H7 (cell line): ENCODE measurements at regions not wholly inside any gene's neighbourhood (a gene's known extent, or its start where the extent isn't known, plus 50 kb on each side); places are given as distances from the start of the nearest gene placed in this dataset.

ENCODE experiments used
- DNase-seq: peaks from one replicate; pipeline ENCODE4 v3.0.0; 2012
- H3K27me3 ChIP-seq: 2 replicates; pipeline ENCODE4 v1.6.0; 2011; ENCODE audit warnings: mild to moderate bottlenecking, low read length; ENCODE audit not compliant: control insufficient read depth, insufficient read depth
- H3K36me3 ChIP-seq: replicated peaks from 2 replicates; pipeline ENCODE4 v1.5.1; 2011; ENCODE audit warnings: low read length; ENCODE audit not compliant: control insufficient read depth, insufficient read depth
- H3K4me3 ChIP-seq: 2 replicates; pipeline ENCODE4 v1.5.1; 2011; ENCODE audit warnings: low read depth, mild to moderate bottlenecking, control low read depth, low read length, moderate library complexity; ENCODE audit not compliant: insufficient read depth

DNA sequence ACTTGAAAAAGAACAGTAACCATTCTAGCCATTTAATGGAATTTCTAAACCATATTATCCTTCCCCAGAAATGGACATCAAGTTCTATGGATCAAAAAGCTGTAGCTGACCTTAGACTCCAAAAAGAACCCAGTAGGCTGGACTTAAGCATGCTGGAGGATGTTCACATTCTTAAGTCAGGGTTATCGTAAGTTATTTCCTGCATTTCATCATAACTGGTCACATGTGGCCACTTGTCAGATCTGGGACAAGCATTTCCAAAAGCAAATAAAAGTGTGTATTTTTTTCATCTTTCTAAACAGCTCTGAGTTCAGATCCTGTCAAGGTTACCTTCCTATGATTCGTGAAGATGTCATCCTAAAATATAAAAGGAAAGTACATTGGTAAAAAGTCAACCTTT is 274.5 kb upstream of the PTGER4 start:
- H3K4me3 ChIP-seq: no peak overlapping the region
- no peaks in the 10 kb centered on the region for H3K27me3 ChIP-seq
- H3K36me3 ChIP-seq: no peaks in the 10 kb centered on the region
- DNase-seq: no peak

DNA sequence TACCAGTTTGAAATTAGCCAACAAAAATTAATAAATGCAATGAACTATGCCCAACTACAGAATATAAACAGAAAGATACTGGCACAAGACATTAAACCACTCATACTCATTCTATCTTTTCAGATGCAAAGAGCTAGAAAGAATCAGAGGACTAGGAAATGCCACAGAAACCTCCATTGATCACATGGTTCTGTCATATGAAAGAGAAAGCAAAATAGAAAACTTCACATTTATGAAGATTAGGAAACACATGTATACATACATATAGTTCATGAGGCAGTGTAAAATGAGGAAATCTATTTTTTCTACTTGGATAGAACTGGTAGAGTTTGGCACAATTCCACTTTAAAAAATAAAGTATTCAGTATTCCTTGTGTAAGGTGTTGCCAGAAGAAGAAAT is 275.1 kb upstream of the PTGER4 start:
- Histone ChIP-seq H3K27me3 (no peaks in the 10 kb centered on the region), H3K36me3 (no peaks in the 10 kb centered on the region), H3K4me3 (no peak overlapping the region)
- DNase-seq: no peak

DNA sequence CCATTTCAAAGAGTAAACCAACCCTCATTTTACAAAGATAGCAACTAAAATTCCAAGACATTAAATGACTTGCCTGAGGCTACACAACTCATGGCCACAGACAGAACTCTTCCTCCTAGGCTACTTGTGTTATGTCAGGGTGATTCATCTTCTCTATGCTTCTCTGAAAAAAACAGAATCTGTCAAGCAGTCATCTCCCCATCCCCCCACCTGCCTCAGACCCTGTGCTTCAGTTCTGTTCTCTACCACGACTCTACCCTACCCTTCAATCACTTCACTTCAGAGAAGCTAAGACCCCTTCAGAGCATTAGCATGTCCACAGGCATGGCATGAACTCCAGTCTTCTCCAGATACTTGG is 277.7 kb upstream of the PTGER4 start:
- DNase-seq: no peak
- no peaks in the 10 kb centered on the region for H3K36me3 ChIP-seq

DNA sequence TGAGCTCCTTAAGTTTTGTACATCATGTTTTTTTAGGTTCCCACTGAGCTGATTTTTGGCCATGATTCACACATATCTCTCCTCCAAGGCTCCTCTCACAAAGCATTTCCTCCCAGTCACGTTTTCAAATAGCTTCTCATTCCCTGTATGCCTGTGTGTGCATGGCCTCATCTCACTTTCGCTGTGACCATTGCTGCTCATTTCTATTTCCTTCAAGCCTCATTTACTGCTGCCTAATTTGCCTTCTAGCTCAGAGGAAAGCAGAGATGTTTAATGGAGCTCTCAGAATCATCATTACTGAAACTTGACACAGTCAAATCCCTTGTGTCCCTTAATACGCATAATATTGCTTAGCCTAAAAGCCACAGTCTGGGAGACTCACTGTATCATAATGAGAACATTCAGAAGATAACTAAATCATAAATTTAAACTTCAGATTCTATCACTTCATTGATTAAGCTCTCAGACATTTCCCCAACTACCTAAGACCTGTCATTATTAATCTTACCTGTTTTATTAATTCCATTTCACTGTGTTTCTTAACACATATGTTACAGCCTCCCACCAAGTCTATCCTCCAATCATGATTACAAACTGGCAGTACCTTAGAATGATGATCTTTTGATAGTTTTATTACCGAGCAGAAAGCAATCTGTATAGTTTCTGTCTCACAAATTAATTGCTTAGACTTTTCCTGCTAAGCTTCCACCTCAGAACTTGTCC is 278.3 kb upstream of the PTGER4 start:
- Histone ChIP-seq H3K4me3 (no peak overlapping the region), H3K27me3 (no peaks in the 10 kb centered on the region)
- DNase-seq: no peak

More for the DNA sequence above, 277.7 kb upstream of the PTGER4 start:
- H3K4me3 ChIP-seq: no peak overlapping the region
- H3K27me3 ChIP-seq: no peaks in the 10 kb centered on the region

DNA sequence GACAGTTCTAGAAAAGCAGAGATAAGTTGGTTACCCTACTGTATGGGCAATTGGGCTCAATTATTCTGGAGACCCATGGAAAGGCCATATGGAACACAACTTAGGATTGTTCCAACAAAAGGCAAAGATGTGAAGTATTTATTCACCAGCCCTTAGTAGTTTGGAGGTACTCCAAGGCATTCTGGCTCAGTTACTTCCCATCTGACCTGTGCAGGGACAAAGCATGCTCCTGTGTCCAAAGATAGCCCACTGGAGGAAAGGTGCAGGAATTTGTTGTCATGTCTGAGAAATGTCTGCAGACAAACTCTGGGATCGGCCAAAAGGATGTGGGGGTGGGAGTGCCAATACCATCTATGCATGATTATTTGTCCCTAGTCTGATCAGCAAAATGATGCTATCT is 279.5 kb upstream of the PTGER4 start:
- Histone ChIP-seq H3K27me3 (no peaks in the 10 kb centered on the region), H3K36me3 (no peaks in the 10 kb centered on the region), H3K4me3 (no peak overlapping the region)
- DNase-seq: no peak

More for the DNA sequence above, 278.3 kb upstream of the PTGER4 start:
- no peaks in the 10 kb centered on the region for H3K36me3 ChIP-seq

DNA sequence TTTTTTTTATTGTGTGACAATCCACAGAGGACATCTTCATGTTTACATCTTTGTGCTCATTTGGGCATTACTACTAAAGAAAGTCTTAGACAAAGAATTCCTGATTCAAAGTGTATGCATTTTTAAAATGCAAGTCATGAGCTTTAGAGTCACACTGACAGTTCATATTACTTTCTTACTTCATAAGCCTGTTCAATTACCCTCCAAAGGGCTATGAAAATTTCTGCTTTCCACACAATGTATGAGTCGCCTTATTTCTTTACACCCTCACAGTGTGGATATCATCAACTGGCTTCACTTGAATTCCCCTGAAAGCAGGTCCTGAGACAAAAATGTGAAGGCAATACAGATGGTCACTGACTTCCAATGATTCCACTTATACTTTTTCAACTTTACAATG is 280.4 kb upstream of the PTGER4 start:
- Histone ChIP-seq H3K4me3 (no peak overlapping the region), H3K27me3 (no peaks in the 10 kb centered on the region), H3K36me3 (no peaks in the 10 kb centered on the region)
- no peak for DNase-seq

DNA sequence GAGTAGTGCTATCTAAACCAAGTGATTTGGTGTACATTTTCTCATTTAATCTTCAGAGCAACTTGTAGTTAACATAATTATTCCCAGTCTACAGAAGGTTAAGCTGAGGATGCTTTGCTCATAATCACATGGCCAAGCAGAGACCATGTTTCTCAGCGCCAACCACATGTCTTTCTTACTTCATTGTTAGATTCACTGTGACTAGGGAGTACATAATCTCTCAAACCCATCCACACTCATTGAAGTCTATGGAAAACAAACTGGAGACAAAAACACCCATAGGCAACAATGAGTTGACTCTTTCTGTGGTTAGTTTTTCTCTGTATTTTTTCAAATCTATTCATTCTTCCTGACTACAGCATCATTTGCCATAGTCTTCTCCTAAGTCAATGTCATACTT is 281.7 kb upstream of the PTGER4 start:
- no peak for DNase-seq
- no peaks in the 10 kb centered on the region for H3K36me3 ChIP-seq
- H3K4me3 ChIP-seq: no peak overlapping the region
- no peaks in the 10 kb centered on the region for H3K27me3 ChIP-seq

DNA sequence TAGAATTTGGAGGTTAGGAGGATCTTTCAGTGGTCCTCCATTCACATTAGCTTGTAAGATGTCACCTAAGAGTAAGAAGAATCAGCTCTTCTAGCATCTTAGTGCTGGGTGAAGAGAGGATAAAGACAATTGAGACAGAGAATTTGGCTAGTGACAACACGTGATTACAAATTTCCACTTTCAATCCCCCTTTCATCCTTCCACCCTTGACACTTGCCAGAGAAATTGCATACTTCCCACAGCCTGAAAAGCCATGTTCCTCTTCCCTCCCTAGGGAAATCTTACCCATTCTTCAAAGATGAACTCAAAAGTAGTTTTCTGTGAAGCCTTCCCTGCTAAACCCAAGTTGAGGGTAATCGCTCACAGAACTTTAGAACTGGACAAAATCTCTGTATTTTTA is 282.6 kb upstream of the PTGER4 start:
- no peak for DNase-seq
- Histone ChIP-seq H3K27me3 (no peaks in the 10 kb centered on the region), H3K4me3 (no peak overlapping the region), H3K36me3 (no peaks in the 10 kb centered on the region)

DNA sequence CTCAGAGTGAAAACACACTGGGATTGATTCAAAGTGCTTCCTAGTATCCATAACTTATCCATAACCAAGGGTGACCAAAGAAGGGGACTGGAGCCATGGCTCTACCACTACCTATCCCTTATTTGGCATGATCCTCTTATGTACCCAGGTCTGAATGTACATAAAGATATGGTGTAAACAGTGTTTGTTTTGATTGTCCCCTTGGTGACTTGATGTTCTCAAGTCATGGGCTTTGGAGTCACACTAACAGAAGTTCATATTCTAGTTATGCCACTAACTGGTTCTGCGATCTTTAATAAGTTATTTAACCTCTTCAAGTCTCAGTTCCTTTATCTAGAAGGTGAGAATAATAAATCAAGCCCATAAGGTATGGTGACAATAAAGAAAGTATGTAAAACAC is 283.4 kb upstream of the PTGER4 start:
- no peaks in the 10 kb centered on the region for H3K27me3 ChIP-seq
- H3K36me3 ChIP-seq: no peaks in the 10 kb centered on the region
- no peak overlapping the region for H3K4me3 ChIP-seq
- no peak for DNase-seq

DNA sequence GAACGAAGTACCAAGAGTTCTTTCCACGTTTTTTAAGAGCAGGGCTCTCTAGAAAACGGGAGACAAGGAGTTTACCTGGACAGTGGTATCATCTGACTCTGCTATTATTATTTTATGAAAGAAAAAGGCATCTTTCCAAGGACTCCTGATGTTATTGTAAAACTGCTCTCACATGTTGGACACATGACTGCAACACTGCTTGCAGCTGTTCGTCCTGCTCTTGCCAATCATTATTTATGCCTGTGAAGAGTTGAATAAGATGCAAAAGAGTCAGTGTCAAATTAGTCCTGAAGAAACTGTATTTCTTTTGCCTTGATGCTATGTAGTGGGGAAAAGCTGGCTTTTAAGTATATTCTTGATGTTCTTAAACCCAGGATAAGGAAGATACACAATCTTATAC is 284.5 kb upstream of the PTGER4 start:
- Histone ChIP-seq H3K36me3 (no peaks in the 10 kb centered on the region), H3K4me3 (no peak overlapping the region), H3K27me3 (no peaks in the 10 kb centered on the region)
- no peak for DNase-seq

DNA sequence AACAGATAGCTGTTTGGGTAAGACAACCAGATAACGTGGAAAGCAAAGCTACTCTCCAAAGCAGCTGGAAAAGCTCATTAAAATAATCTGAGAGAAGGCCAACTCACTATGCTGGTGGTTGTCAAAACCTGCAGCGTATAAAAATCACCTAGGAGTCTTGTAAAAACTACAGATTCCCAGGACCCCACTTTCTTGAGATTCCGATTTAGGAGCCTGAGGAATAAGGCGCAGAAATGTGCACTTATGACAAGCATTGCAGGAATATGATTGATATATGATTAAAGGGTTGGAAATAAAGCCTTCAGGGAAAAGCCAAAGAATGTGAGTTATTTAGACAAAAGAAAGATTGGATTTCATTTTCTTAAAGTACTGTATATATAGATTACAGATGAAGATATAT is 285.0 kb upstream of the PTGER4 start:
- H3K4me3 ChIP-seq: no peak overlapping the region
- no peaks in the 10 kb centered on the region for H3K27me3 ChIP-seq
- H3K36me3 ChIP-seq: no peaks in the 10 kb centered on the region
- DNase-seq: no peak

DNA sequence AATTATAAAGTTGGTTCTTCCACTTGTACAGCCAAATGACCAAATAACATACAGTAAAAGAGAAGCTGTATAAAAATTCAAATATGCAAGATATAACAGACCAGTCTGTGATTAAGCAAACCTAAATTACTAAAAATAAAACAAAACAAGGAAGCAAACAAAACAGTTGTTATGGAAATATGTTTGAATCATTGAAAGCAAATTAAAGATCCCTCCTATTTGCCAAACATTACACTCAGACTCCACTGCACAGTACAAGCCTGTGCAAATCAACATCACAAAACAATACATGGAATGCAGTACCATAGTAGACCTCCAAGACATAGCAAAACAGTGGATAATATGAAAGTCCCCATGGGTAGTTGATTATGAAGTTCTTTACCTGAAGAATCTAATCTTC is 288.1 kb upstream of the PTGER4 start:
- Histone ChIP-seq H3K4me3 (no peak overlapping the region), H3K27me3 (no peaks in the 10 kb centered on the region), H3K36me3 (no peaks in the 10 kb centered on the region)
- no peak for DNase-seq

DNA sequence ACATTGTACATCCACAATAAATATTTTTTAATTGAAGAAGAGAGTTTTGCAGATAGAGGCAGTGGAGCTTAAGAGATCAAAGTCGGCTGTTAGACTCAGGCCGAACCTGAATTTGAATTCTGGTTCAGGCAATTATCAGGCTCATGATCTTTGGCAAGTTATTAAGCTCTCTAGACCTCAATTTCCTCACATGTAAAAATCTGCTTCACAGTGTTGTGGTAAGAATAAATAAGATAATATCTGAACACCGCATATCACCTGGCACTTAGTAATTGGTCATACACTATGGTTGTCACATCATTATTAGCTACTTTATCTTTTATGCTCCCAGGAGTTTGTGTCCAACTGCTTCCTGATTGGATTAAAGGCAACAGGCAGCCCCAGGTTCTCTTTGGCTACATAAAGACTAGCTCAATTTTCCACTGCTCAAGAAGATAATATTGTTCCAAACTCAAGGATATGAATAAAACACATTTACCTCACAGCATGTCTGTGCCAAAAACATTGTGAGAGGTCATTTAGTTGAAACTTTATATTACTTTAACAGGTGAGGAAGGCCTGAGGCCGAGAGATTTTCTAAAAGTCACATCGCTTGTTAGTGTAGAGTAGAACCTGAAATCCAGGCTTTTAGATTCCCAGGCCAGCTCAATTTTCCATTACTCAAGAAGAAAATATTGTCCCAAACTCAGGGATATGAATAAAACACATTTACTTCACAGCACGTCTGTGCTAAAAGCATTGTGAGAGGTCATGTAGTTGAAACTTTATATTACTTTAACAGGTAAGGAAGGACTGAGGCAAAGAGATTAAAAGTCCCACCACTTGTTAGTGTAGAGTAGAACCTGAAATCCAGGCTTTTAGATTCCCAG is 289.2 kb upstream of the PTGER4 start:
- Histone ChIP-seq H3K4me3 (no peak overlapping the region), H3K27me3 (no peaks in the 10 kb centered on the region), H3K36me3 (no peaks in the 10 kb centered on the region)
- no peak for DNase-seq

DNA sequence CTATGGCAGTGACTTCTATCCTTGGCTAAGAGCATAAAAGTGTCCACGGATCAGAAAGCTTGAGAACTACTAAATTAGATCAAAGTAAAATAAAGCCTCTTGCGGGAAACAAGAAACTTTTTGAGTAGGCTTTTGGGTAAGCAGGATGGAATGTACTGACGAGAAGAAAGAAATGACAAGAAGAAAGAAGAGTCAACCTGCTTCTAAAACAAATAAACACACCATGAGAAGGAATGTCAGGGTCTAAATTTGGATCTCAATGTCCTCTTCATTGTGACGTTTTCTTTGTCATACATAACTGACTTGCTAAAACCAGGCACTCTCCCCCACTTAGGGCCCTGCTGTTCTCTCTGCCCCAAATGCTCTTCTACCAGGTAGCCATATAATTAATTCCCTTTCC is 290.1 kb upstream of the PTGER4 start:
- Histone ChIP-seq H3K27me3 (no peaks in the 10 kb centered on the region), H3K4me3 (no peak overlapping the region), H3K36me3 (no peaks in the 10 kb centered on the region)
- DNase-seq: no peak

DNA sequence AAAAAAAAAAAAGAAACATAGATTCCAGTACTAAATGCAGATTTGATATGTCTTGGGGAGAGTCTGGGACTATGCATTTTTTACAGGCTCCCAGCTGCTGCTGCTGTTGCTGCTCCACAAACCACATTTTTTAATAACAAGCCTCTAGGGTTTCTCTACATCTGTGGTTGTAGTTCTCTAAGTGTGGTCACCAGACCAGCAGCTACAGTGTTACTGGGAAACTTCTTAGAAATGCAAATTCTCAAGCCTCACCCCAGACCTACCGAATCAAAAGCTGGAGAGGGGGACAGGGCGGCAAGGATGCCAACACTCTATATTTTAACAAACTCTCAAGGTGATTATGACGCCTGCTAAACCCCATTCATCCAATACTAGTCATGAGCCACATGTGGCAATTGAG is 293.4 kb upstream of the PTGER4 start:
- no peak for DNase-seq
- Histone ChIP-seq H3K27me3 (no peaks in the 10 kb centered on the region), H3K4me3 (no peak overlapping the region), H3K36me3 (no peaks in the 10 kb centered on the region)
